Progenitor cell of endocrine pancreas (in vitro differentiated cells): ENCODE measurements at regions not wholly inside any gene's neighbourhood (a gene's known extent, or its start where the extent isn't known, plus 50 kb on each side); places are given as distances from the start of the nearest gene placed in this dataset.

Source experiments
- DNase-seq: peaks from one replicate; pipeline ENCODE4 v3.0.0; 2021; ENCODE audit warnings: low spot score; ENCODE audit not compliant: unreplicated experiment
- H3K27ac Mint-ChIP-seq: 2 replicates; pipeline ENCODE4 v1.8.0; 2021; ENCODE audit warnings: mild to moderate bottlenecking, moderate library complexity, mixed read lengths
- H3K27me3 Mint-ChIP-seq: 2 replicates; pipeline ENCODE4 v1.8.0; 2021; ENCODE audit warnings: mixed read lengths
- H3K36me3 Mint-ChIP-seq: 2 replicates; pipeline ENCODE4 v1.8.0; 2022; ENCODE audit warnings: mixed read lengths; ENCODE audit not compliant: insufficient read depth
- H3K4me1 Mint-ChIP-seq: 2 replicates; pipeline ENCODE4 v1.8.0; 2021; ENCODE audit warnings: low read depth, mixed read lengths
- H3K4me3 Mint-ChIP-seq: 2 replicates; pipeline ENCODE4 v1.8.0; 2021; ENCODE audit warnings: low read depth, mild to moderate bottlenecking, moderate library complexity, mixed read lengths
- H3K9me3 Mint-ChIP-seq: 2 replicates; pipeline ENCODE4 v1.8.0; 2021; ENCODE audit warnings: low read depth, mixed read lengths
- TF ChIP-seq, protein P1 (sequence below): fragments of 200-600 bp; sonication (generic); IDR thresholded peaks from one replicate; pipeline ENCODE4 v1.5.0; 2021; ENCODE audit warnings: antibody characterized with exemption, mild to moderate bottlenecking; ENCODE audit not compliant: unreplicated experiment

DNA sequence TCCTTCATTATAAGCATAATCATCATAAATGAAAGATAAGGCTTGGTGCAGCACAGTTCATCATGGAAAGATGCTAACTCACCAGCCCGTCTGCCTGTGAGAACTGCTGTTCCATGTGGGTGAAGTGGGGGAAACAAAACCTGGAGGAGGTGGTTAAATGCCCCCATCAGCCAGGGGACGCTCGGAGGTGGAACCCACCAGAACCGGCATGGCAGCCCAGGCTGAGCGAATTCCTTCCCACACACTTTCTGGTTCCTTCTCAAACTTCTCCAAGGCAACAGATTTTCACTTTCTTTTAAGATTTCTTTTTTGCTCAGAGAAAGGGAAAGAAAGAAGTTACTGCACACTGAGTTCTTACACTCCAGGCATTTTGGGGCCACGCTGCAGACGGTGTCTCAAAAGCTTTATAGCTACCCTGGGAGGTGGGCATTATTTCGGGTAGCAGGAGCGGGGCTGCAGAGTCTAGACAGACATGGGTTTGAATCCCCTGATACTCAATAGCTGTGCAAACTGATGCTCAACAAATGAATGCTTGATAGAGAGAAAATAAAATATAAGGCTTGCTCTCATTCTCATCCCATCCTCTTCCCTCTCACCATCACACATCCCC, 190.7 kb downstream of the BCL11B start:
- TF ChIP-seq, protein P1, sequence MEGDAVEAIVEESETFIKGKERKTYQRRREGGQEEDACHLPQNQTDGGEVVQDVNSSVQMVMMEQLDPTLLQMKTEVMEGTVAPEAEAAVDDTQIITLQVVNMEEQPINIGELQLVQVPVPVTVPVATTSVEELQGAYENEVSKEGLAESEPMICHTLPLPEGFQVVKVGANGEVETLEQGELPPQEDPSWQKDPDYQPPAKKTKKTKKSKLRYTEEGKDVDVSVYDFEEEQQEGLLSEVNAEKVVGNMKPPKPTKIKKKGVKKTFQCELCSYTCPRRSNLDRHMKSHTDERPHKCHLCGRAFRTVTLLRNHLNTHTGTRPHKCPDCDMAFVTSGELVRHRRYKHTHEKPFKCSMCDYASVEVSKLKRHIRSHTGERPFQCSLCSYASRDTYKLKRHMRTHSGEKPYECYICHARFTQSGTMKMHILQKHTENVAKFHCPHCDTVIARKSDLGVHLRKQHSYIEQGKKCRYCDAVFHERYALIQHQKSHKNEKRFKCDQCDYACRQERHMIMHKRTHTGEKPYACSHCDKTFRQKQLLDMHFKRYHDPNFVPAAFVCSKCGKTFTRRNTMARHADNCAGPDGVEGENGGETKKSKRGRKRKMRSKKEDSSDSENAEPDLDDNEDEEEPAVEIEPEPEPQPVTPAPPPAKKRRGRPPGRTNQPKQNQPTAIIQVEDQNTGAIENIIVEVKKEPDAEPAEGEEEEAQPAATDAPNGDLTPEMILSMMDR = no peak
- peaks cover 7% of the 10 kb centered on the region for H3K9me3 Mint-ChIP-seq
- no peaks in the 10 kb centered on the region for H3K4me1 Mint-ChIP-seq
- peaks cover 6% of the 10 kb centered on the region for H3K27me3 Mint-ChIP-seq
- H3K4me3 Mint-ChIP-seq = no peak overlapping the region
- no peak for DNase-seq
- H3K27ac Mint-ChIP-seq = no peak overlapping the region
- no peaks in the 10 kb centered on the region for H3K36me3 Mint-ChIP-seq

DNA sequence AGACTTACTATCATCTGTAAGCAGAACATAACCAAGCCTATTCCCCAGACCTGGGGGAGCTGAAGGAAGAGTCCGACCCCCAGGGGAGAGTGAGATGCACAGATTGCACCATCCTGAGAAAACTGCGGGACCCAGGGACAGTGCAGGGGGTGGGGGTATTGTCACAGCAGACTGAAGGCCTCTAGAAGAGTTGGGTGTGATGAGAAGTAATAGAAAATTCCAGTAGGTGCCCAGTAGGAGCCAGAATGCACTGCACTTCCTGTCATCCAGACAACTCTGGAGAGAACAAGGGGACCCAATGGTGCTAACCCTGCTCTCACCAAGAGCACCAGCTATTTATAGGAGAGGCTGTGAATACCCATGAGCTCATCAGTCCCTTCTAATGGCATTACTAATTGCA, 190.1 kb downstream of the BCL11B start:
- H3K9me3 Mint-ChIP-seq = peaks cover 7% of the 10 kb centered on the region
- no peak for DNase-seq
- TF ChIP-seq, protein P1 = no peak
- no peaks in the 10 kb centered on the region for H3K4me1 Mint-ChIP-seq
- H3K4me3 Mint-ChIP-seq = no peak overlapping the region
- peaks cover 4% of the 10 kb centered on the region for H3K27me3 Mint-ChIP-seq
- H3K36me3 Mint-ChIP-seq = no peaks in the 10 kb centered on the region
- H3K27ac Mint-ChIP-seq = no peak overlapping the region

DNA sequence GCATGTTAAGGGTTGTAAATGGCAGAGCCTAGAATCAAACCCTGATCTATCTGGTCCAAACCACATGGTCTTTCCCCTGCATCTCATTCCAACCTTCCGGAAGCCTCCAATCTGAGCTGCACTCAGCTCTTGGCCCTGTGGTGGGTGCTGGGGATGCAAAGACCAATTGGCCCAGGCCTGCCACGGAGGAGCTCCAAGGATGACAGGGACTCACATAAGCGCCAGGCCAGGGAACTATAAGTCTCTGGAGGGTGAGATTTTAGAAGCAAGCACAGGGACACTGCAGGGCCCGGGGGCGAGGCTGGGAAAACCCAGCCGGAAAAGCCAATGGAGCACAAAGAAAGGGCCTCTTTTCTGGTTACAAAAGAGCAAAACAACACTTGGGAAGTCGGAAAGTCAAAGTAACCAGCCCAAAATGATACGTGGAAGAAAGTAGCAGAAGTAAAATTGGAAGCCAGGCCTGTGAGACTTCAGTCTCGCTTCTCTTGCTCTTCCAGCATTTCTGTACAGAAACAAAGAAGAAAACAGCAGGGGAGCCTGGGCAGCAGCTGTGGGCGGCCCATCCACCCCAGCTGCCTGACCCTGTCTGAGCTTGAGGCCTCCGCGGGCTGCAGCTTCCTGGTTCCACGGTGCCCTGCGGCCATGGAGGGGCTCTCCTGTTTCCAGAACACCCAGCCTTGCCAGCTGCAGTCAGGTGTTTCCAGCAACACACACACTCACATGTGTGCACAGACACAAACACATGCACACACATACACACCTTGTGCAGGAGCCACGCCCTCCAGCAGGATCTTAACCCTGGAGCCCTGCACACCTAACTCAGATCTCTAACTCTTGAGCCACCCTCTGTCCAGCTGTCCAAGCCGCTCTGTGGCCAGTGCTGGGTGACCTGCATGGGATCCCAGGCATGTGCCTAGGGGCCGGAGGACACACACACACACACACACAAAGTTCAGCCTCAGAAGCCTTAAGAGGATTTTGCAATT, 178.2 kb downstream of the BCL11B start:
- H3K4me3 Mint-ChIP-seq = no peak overlapping the region
- no peaks in the 10 kb centered on the region for H3K36me3 Mint-ChIP-seq
- H3K4me1 Mint-ChIP-seq = no peaks in the 10 kb centered on the region
- TF ChIP-seq, protein P1 = no peak
- no peak overlapping the region for H3K27ac Mint-ChIP-seq
- no peak for DNase-seq
- H3K9me3 Mint-ChIP-seq = no peaks in the 10 kb centered on the region
- peaks cover 3% of the 10 kb centered on the region for H3K27me3 Mint-ChIP-seq

DNA sequence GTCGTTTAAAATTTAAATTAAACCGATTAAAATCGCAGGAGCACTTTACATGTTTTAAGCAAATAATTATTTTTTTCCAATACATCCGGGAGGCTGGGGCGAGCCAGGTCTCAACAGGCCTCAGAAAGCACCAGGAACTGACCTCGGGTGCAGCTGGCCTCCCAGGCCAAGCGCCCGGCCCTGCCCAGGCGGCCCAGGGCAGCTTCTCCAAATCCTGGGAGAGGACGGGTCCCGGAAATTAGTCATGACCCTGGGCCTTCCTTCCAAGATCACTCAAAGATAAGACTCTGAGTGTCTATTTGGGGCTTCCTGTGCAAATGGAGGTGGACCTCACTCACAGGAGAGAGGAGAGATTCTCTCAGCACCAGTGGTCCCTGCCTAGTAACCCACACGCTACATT, 177.1 kb downstream of the BCL11B start:
- no peaks in the 10 kb centered on the region for H3K9me3 Mint-ChIP-seq
- no peak for DNase-seq
- no peaks in the 10 kb centered on the region for H3K4me1 Mint-ChIP-seq
- H3K27me3 Mint-ChIP-seq = peaks cover 5% of the 10 kb centered on the region
- no peaks in the 10 kb centered on the region for H3K36me3 Mint-ChIP-seq
- H3K4me3 Mint-ChIP-seq = no peak overlapping the region
- no peak overlapping the region for H3K27ac Mint-ChIP-seq
- TF ChIP-seq, protein P1 = no peak

DNA sequence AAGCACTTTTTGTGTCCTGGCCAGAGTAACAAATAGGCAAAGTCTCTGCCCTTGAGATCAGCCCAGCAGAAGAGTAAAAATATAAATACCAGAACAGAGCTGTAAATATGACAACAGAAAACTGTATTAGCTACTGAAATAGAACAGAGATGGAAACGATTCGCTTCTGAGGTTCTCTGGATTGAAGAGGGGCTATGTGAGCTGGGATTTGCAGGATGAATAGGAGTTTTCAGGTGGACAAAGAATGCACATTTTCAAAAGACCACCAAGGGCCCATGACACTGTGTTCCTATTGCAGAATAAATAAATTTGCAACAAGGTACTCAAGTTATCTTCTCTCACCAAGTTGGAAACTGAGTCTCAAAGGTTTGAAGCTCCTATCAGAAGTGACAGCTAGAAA, 176.6 kb downstream of the BCL11B start:
- H3K9me3 Mint-ChIP-seq = no peaks in the 10 kb centered on the region
- no peak overlapping the region for H3K4me3 Mint-ChIP-seq
- no peak overlapping the region for H3K27ac Mint-ChIP-seq
- no peaks in the 10 kb centered on the region for H3K4me1 Mint-ChIP-seq
- no peaks in the 10 kb centered on the region for H3K36me3 Mint-ChIP-seq
- no peak for DNase-seq
- TF ChIP-seq, protein P1 = no peak
- peaks cover 6% of the 10 kb centered on the region for H3K27me3 Mint-ChIP-seq
